ENCODE measurements at regions not wholly inside any gene's neighbourhood (a gene's known extent, or its start where the extent isn't known, plus 50 kb on each side); places are given as distances from the start of the nearest gene placed in this dataset.

GRCh38 chr2:147521936-147522335, 322.9 kb upstream of the ACVR2A start:
- TF ChIP-seq CTCF (conservative IDR thresholded peaks at IDR 0.05; ENCODE audit: low read depth, low read length) = no peak
- TF ChIP-seq EZH2 (IDR thresholded peaks at IDR 0.05; ENCODE audit: borderline replicate concordance, low read depth, low read length, poor library complexity, severe bottlenecking) = no peak
